Midbrain (tissue), 1 donor: ENCODE measurements at regions not wholly inside any gene's neighbourhood (a gene's known extent, or its start where the extent isn't known, plus 50 kb on each side); places are given as distances from the start of the nearest gene placed in this dataset.

Source experiments
- DNase-seq: peaks from one replicate; lab custom pipeline; 2025; lab: John Stamatoyannopoulos, UW

GRCh38 chr4:77367638-77368037 is 210.6 kb downstream of the CCNG2 start:
- no peak for DNase-seq

GRCh38 chr4:77372375-77372774 is 215.4 kb downstream of the CCNG2 start:
- DNase-seq = no peak

- no peak for DNase-seq
These were observed 219.0 kb downstream of the CCNG2 start for GRCh38 chr4:77375866-77376607.

GRCh38 chr4:77376788-77377460 is 219.9 kb downstream of the CCNG2 start:
- no peak for DNase-seq

GRCh38 chr4:77384094-77384493 is 221.5 kb upstream of the CXCL13 start:
- no peak for DNase-seq

GRCh38 chr4:77385124-77385969 is 220.3 kb upstream of the CXCL13 start:
- DNase-seq = peak; percentile 66

- DNase-seq = no peak
These were observed 211.6 kb upstream of the CXCL13 start for GRCh38 chr4:77393996-77394395.

GRCh38 chr4:77395481-77395880 is 210.1 kb upstream of the CXCL13 start:
- no peak for DNase-seq

- DNase-seq = no peak
These were observed 207.4 kb upstream of the CXCL13 start for GRCh38 chr4:77398256-77398655.

- DNase-seq = no peak
These were observed 205.8 kb upstream of the CXCL13 start for GRCh38 chr4:77399831-77400230.

- no peak for DNase-seq
These were observed 191.9 kb upstream of the CXCL13 start for GRCh38 chr4:77413766-77414165.

GRCh38 chr4:77415689-77416088 is 189.9 kb upstream of the CXCL13 start:
- no peak for DNase-seq

- no peak for DNase-seq
These were observed 187.3 kb upstream of the CXCL13 start for GRCh38 chr4:77418333-77418732.

- DNase-seq = no peak
These were observed 174.8 kb upstream of the CXCL13 start for GRCh38 chr4:77430847-77431246.

GRCh38 chr4:77431546-77431945 is 174.1 kb upstream of the CXCL13 start:
- DNase-seq = no peak

- DNase-seq = no peak
These were observed 172.8 kb upstream of the CXCL13 start for GRCh38 chr4:77432717-77433417.

GRCh38 chr4:77433418-77433733 is 172.2 kb upstream of the CXCL13 start:
- DNase-seq = peak; percentile 61

- DNase-seq = no peak
These were observed 171.1 kb upstream of the CXCL13 start for GRCh38 chr4:77434299-77435092.

GRCh38 chr4:77437079-77437478 is 168.5 kb upstream of the CXCL13 start:
- DNase-seq = no peak

GRCh38 chr4:77438549-77438948 is 167.1 kb upstream of the CXCL13 start:
- DNase-seq = no peak

GRCh38 chr4:77443941-77444340 is 161.7 kb upstream of the CXCL13 start:
- DNase-seq = no peak
